ENCODE measurements at regions not wholly inside any gene's neighbourhood (a gene's known extent, or its start where the extent isn't known, plus 50 kb on each side); places are given as distances from the start of the nearest gene placed in this dataset.

DNA sequence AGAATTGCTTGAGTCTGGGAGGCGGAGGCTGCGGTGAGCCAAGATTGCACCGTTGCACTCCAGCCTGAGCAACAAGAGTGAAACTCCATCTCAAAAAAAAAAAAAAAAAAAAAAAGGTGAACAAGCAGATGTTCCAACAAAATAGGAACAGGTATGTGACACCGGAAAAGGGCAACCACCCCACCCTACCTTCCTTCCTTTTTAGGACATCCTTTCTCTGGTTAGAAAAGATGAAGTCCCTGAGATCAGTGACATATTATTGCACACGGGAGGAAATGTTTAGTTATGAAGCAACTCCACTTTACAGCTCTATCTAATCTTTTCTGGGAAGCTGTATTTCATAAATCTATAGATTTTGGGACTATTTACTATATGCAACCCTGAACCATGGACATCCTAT is 114.2 kb upstream of the MON1B start:
- TF ChIP-seq ZNF121 (CRISPR knock-in tag; IDR thresholded peaks at IDR 0.05): no peak
- TF ChIP-seq, protein P1, sequence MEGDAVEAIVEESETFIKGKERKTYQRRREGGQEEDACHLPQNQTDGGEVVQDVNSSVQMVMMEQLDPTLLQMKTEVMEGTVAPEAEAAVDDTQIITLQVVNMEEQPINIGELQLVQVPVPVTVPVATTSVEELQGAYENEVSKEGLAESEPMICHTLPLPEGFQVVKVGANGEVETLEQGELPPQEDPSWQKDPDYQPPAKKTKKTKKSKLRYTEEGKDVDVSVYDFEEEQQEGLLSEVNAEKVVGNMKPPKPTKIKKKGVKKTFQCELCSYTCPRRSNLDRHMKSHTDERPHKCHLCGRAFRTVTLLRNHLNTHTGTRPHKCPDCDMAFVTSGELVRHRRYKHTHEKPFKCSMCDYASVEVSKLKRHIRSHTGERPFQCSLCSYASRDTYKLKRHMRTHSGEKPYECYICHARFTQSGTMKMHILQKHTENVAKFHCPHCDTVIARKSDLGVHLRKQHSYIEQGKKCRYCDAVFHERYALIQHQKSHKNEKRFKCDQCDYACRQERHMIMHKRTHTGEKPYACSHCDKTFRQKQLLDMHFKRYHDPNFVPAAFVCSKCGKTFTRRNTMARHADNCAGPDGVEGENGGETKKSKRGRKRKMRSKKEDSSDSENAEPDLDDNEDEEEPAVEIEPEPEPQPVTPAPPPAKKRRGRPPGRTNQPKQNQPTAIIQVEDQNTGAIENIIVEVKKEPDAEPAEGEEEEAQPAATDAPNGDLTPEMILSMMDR (IDR thresholded peaks at IDR 0.05): no peak

Data from WTC11 (cell line).